ENCODE measurements at regions not wholly inside any gene's neighbourhood (a gene's known extent, or its start where the extent isn't known, plus 50 kb on each side); places are given as distances from the start of the nearest gene placed in this dataset.
A peak's percentile ranks its signal among the peaks of the same experiment; 100 is the strongest.

- WGBS (ENCODE audit: insufficient coverage, low coverage, low lambda C conversion rate, missing lambda C conversion rate): 71% methylated on average over 3 of the region's 3 CpGs
- H3K9me3 ChIP-seq: no peaks in the 10 kb centered on the region
Observed at GRCh38 chr7:110076194-110076593, 1014.7 kb upstream of the LRRN3 start.

GRCh38 chr7:110084181-110084807, 1006.6 kb upstream of the LRRN3 start:
- Histone ChIP-seq H3K36me3 (no peaks in the 10 kb centered on the region), H3K4me3 (no peak overlapping the region), H3K4me1 (peaks cover 0 to 16% (median 4%) of the 10 kb centered on the region in 4 donors), H3K27me3 (no peaks in the 10 kb centered on the region), H3K9me3 (no peaks in the 10 kb centered on the region), H3K27ac (peak overlapping the region in 2 of 3 donors; percentile 49 to 56)
- ATAC-seq: peak; percentile 96 to 99 (median 98)
- intact Hi-C loops (cut with DNase I): no loop called here
- WGBS (ENCODE audit: insufficient coverage, low coverage, low lambda C conversion rate, missing lambda C conversion rate): 57% methylated on average over 5 of the region's 5 CpGs
- peak in 1 of 3 donors; percentile 64 for DNase-seq
- TF ChIP-seq POLR2A (IDR thresholded peaks at IDR 0.05): peak; percentile 21
- TF ChIP-seq, protein P1, sequence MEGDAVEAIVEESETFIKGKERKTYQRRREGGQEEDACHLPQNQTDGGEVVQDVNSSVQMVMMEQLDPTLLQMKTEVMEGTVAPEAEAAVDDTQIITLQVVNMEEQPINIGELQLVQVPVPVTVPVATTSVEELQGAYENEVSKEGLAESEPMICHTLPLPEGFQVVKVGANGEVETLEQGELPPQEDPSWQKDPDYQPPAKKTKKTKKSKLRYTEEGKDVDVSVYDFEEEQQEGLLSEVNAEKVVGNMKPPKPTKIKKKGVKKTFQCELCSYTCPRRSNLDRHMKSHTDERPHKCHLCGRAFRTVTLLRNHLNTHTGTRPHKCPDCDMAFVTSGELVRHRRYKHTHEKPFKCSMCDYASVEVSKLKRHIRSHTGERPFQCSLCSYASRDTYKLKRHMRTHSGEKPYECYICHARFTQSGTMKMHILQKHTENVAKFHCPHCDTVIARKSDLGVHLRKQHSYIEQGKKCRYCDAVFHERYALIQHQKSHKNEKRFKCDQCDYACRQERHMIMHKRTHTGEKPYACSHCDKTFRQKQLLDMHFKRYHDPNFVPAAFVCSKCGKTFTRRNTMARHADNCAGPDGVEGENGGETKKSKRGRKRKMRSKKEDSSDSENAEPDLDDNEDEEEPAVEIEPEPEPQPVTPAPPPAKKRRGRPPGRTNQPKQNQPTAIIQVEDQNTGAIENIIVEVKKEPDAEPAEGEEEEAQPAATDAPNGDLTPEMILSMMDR (IDR thresholded peaks at IDR 0.05): no peak

More at GRCh38 chr7:110076194-110076593, 1014.7 kb upstream of the LRRN3 start:
- no peak for TF ChIP-seq POLR2A (IDR thresholded peaks at IDR 0.05)
- TF ChIP-seq, protein P1 (IDR thresholded peaks at IDR 0.05): no peak
- ATAC-seq: no peak
- intact Hi-C loops (cut with DNase I): no loop called here
- no peaks in the 10 kb centered on the region for H3K27me3 ChIP-seq
- H3K4me3 ChIP-seq: no peak overlapping the region
- no peaks in the 10 kb centered on the region for H3K36me3 ChIP-seq
- H3K27ac ChIP-seq: no peak overlapping the region
- H3K4me1 ChIP-seq: no peaks in the 10 kb centered on the region
- DNase-seq: no peak

DNA sequence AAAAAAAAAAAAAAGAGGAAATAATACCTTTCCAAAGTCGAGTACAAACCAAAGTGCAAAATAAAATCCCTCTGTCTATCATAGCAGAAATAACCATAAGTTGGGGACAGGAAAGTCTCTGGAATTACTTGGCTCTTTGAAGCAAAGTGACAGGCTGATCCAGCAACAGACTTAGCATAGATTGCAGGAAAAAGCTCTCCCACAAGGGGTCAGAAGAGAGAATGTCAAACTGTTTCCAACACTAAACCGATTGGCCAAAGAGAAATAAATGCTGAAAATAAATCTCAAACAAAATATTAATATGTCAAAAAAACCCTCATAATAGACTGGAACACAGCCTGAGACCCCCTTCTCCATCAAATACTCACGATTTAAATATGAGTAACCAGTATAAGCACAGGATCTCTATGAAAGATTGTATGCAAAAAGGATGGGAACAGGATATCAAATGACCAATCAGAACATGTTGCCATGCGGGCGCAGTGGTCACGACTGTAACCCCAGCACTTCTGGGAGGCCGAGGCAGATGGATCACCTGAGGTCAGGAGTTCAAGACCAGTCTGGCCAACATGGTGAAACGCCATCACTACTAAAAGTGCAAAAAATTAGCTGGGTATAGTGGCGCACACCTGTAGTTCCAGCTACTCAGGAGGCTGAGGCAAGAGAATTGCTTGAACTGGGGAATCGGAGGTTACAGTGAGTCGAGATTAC, 1000.7 kb upstream of the LRRN3 start:
- H3K9me3 ChIP-seq: no peaks in the 10 kb centered on the region
- H3K36me3 ChIP-seq: no peaks in the 10 kb centered on the region
- WGBS (ENCODE audit: insufficient coverage, low coverage, low lambda C conversion rate, missing lambda C conversion rate): 53% methylated on average over 10 of the region's 11 CpGs
- no peaks in the 10 kb centered on the region for H3K4me1 ChIP-seq
- ATAC-seq (peak; percentile 64 to 77 (median 72)), DNase-seq (no peak)
- TF ChIP-seq, protein P1 (IDR thresholded peaks at IDR 0.05): peak; percentile 34 to 60 (median 48)
- TF ChIP-seq POLR2A (IDR thresholded peaks at IDR 0.05): no peak
- intact Hi-C loops (cut with DNase I): no loop called here
- H3K27ac ChIP-seq: no peak overlapping the region
- H3K27me3 ChIP-seq: no peaks in the 10 kb centered on the region
- no peak overlapping the region for H3K4me3 ChIP-seq

GRCh38 chr7:110095372-110096052, 995.4 kb upstream of the LRRN3 start:
- TF ChIP-seq POLR2A (IDR thresholded peaks at IDR 0.05): no peak
- TF ChIP-seq, protein P1 (IDR thresholded peaks at IDR 0.05): no peak
- 44% methylated on average over 1 of the region's 1 CpG for WGBS (ENCODE audit: insufficient coverage, low coverage, low lambda C conversion rate, missing lambda C conversion rate)

More at GRCh38 chr7:110095372-110096052, 995.4 kb upstream of the LRRN3 start:
- Histone ChIP-seq H3K36me3 (no peaks in the 10 kb centered on the region), H3K4me3 (no peak overlapping the region), H3K27ac (no peak overlapping the region), H3K9me3 (no peaks in the 10 kb centered on the region), H3K27me3 (no peaks in the 10 kb centered on the region), H3K4me1 (no peaks in the 10 kb centered on the region)
- intact Hi-C loops (cut with DNase I): no loop called here
- DNase-seq: no peak
- no peak for ATAC-seq

Measured in right lobe of liver (tissue), 6 donors.